ENCODE measurements at regions not wholly inside any gene's neighbourhood (a gene's known extent, or its start where the extent isn't known, plus 50 kb on each side); places are given as distances from the start of the nearest gene placed in this dataset.

DNA sequence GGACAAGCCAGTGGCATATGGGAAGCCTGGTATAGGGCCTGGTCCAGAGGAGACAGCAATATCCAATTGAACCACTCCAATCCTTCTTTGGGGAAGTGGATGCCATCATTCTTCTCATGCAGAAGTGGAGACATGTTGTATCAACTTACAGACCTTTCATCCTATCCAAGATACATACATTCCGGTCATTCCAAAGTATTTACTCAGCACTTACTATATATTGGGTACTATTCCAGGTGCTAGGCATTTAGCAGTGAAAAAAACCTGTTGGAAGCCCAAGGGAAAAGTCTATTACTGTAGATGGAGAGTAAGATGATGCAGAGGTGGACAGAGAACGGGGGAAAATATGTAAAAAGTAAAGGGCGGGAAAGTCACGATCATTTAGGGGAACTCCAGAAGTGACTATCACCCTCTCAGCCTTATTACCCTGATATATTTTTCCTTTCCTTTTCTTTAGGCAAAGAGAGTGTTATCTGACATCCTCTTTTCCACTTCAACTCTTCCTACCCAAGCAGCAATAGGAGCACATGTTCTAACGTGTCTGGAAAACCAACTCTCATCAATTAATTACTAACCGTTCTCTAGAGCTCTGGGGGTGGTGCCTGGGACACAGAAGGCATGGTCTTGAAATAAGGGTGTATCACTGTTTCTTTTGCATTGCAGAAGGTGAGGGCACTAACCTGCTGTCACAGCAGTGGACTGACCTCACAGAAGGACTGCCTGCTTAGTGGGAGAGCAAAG is 210.1 kb upstream of the MAF start:
- H3K4me1 Mint-ChIP-seq: no peaks in the 10 kb centered on the region
- peaks cover 0 to 2% (median 0%) of the 10 kb centered on the region in 6 donors for H3K9me3 Mint-ChIP-seq
- no peaks in the 10 kb centered on the region for H3K36me3 Mint-ChIP-seq
- H3K27me3 Mint-ChIP-seq (ENCODE audit: low read depth in 3 of 3): peaks cover 2 to 12% (median 4%) of the 10 kb centered on the region in 3 donors
- no peak overlapping the region for H3K27ac Mint-ChIP-seq
- DNase-seq: no peak
- no peak overlapping the region for H3K4me3 Mint-ChIP-seq

DNA sequence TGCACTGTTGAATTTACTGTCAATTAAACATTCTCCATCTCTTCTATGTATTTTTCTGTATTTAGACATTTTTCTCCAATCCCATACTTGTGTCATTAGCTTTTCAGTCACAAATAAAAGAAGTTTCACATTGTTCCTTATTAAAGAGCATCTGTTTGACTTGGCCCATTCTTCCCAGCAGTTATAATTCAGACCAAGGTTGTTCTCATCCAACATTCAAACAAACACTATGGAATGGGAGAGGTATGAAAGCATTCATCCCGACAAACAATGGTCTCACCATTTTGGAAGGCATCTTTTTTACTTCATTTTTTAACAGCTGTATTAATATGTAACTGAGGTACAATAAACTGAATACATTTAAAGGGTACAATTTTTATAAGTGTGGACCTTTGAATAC is 208.8 kb upstream of the MAF start:
- no peak overlapping the region for H3K4me3 Mint-ChIP-seq
- no peak overlapping the region for H3K27ac Mint-ChIP-seq

DNA sequence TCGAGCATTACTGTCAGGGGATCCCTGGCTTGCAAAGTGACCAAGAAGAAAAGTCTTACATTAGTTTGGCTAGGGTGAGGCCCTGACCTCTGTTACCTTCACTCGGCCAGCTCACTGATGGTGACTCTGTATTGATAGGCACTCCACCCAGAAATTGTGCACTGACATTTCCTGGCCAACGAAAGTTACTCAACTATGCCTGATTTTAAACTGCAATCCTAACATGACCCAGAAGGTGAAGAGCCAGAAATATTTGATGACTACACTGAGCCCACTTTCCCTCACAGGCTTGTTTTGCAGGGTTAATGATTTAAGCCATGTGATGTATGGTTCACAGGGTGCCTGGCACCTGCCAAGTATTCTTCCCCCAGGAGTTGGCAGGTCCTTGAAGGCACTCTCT is 208.2 kb upstream of the MAF start:
- Mint-ChIP-seq H3K27ac (no peak overlapping the region), H3K27me3 (ENCODE audit: low read depth in 3 of 3) (peaks cover 2 to 11% (median 10%) of the 10 kb centered on the region in 3 donors), H3K9me3 (peaks cover 0 to 2% (median 0%) of the 10 kb centered on the region in 6 donors), H3K36me3 (no peaks in the 10 kb centered on the region), H3K4me1 (no peaks in the 10 kb centered on the region), H3K4me3 (no peak overlapping the region)
- DNase-seq: no peak

More for the DNA sequence above, 208.8 kb upstream of the MAF start:
- Mint-ChIP-seq H3K4me1 (no peaks in the 10 kb centered on the region), H3K36me3 (no peaks in the 10 kb centered on the region), H3K27me3 (ENCODE audit: low read depth in 3 of 3) (peaks cover 2 to 10% (median 7%) of the 10 kb centered on the region in 3 donors), H3K9me3 (peaks cover 0 to 2% (median 0%) of the 10 kb centered on the region in 6 donors)
- no peak for DNase-seq

DNA sequence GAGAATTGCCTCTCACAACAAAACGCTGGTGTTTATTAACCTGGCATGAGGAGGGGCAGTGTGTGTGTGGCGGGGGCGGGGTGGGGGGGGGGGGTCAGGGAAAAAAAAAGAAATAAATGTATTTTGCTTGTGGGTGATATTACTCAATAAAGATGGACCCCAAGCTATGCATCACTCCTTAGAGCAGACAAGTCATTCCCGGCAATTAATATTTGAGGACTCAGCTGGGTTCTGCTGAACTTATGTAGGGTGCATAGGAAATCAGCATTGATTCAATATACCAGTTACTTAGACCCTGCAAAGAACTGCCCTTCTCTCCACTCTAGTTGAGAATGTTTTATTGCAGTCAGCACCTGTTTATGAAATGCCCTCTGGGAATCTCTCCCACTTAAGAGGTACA is 206.2 kb upstream of the MAF start:
- Mint-ChIP-seq H3K36me3 (no peaks in the 10 kb centered on the region), H3K4me3 (no peak overlapping the region), H3K4me1 (no peaks in the 10 kb centered on the region), H3K9me3 (peaks cover 0 to 2% (median 0%) of the 10 kb centered on the region in 6 donors), H3K27ac (no peak overlapping the region), H3K27me3 (ENCODE audit: low read depth in 3 of 3) (peaks cover 2 to 11% (median 10%) of the 10 kb centered on the region in 3 donors)
- no peak for DNase-seq

DNA sequence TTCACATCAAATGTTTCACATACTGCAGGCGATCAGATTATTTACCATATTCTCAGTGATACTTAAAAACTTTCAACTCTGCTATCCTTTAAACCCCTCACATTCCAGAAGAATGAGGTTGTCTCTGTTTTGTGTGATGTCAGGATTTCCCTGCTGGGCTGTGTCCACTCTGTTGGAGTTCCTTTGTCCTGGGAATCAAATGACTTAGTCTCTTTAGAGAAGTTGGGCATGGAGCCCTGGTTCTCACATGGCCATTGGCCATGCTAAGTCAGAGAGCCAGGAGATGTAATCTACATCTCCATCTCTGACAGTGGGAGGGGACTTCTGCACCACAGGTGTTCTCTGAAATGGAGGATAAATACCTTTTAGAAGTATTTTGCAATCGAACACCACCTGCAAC is 205.1 kb upstream of the MAF start:
- H3K4me3 Mint-ChIP-seq: no peak overlapping the region
- H3K27me3 Mint-ChIP-seq (ENCODE audit: low read depth in 3 of 3): peaks cover 2 to 11% (median 10%) of the 10 kb centered on the region in 3 donors
- no peak overlapping the region for H3K27ac Mint-ChIP-seq
- DNase-seq: no peak
- no peaks in the 10 kb centered on the region for H3K36me3 Mint-ChIP-seq
- no peaks in the 10 kb centered on the region for H3K9me3 Mint-ChIP-seq
- H3K4me1 Mint-ChIP-seq: no peaks in the 10 kb centered on the region

DNA sequence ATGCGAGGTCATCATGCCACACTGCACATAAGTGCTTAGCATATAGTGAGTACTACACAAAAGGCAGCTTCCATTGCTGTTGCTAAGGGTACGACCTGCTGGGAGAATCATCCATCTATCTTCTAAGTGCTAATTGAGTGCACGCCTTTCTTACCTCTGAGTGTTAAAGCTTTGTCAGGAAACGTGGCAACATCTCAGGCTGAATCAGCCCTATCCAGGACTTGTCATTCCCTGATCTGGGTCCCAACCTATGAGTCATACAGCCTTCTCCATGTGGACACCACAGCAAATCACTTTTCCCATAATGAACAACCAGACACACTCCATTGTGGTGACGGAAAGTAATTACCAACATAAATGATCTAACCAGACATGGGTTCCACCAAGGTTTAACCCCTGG is 201.1 kb upstream of the MAF start:
- Mint-ChIP-seq H3K4me3 (no peak overlapping the region), H3K27me3 (ENCODE audit: low read depth in 3 of 3) (peaks cover 0 to 7% (median 6%) of the 10 kb centered on the region in 3 donors), H3K27ac (no peak overlapping the region), H3K4me1 (no peaks in the 10 kb centered on the region), H3K36me3 (no peaks in the 10 kb centered on the region), H3K9me3 (no peaks in the 10 kb centered on the region)
- DNase-seq: no peak

DNA sequence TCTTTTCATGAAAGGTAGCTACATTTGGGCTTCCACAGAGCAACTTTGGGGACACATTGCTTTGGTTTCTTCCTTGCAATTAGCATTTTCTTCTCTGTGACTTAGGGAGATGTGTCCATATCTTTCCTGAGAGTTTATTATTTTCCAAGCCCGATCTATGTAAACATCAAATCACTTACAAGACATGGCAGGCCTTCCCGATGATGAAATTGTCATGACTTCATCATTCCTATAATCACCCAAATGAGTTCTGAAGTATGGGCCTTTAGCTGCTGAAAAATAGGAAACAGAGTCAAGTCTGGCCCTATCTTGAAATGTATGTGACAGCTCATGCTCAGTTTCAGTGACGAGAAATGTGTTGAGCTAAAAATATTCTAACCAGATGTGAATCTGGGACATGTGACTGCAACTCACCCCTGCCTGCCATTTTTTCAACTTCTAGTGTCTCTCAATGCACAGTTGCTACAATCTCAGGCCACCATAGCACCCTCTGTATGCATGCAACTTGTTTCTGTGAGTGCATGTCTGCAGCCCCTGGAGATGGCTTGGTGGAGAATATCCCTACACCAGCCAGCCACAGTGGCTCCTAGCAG is 199.6 kb upstream of the MAF start:
- H3K9me3 Mint-ChIP-seq: peaks cover 0 to under 1% (median 0%) of the 10 kb centered on the region in 6 donors
- no peaks in the 10 kb centered on the region for H3K4me1 Mint-ChIP-seq
- no peak overlapping the region for H3K4me3 Mint-ChIP-seq
- H3K27me3 Mint-ChIP-seq (ENCODE audit: low read depth in 3 of 3): peaks cover 0 to 8% (median 7%) of the 10 kb centered on the region in 3 donors
- H3K27ac Mint-ChIP-seq: no peak overlapping the region
- no peak for DNase-seq
- no peaks in the 10 kb centered on the region for H3K36me3 Mint-ChIP-seq

DNA sequence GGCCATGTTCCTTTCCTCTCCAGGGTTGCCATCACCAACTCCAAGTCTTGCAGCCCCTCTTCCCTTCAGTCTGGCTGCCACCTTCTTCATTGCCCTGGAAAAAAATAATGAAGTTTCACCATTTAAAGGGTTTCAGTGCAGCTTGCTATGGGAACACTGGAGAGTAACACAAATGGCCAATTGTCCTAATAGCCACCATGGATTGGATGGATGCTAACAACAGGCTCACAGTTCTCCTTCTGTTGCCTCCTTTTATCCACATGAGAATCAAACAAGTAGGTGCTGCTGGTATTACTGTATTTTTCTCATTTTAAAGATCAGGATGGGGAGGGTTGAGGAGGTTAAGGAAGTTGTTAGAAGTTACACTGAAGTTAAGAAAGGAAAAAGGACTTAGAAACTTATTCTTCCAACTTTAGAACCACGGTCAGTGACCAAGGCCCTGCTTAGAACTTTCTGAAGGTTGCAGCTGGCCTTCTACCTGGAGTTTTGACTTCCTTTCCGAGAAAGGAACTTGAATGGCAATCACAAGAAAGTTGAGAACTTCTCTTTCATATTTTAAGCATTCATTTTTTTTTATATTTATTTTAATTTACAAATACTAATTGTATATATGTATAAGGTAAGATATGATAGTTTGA is 198.0 kb upstream of the MAF start:
- Mint-ChIP-seq H3K9me3 (peaks cover 0 to 3% (median 0%) of the 10 kb centered on the region in 6 donors), H3K36me3 (no peaks in the 10 kb centered on the region), H3K27ac (no peak overlapping the region), H3K27me3 (ENCODE audit: low read depth in 3 of 3) (peaks cover 0 to 8% (median 0%) of the 10 kb centered on the region in 3 donors), H3K4me3 (no peak overlapping the region), H3K4me1 (no peaks in the 10 kb centered on the region)
- DNase-seq: no peak

DNA sequence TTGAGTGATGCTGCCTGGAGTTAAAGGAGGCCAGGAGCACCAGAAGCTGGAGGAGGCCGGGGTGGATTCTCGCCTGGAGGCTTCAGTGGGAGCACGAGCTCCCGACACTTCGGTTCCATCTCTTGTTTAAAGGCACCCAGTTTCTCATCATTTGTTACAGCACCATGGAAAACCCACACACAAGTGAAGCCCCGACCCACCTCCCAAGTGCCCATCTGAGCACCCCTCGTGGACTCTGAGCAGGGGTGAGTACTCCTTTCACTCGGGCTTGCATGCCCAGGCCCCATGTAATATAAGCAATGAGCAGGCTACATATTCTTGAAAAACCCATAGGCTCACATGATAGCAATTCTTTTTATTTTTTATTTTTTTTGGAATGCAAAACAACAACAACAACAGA is 196.9 kb upstream of the MAF start:
- H3K9me3 Mint-ChIP-seq: peaks cover 0 to 3% (median 0%) of the 10 kb centered on the region in 6 donors
- no peak overlapping the region for H3K4me3 Mint-ChIP-seq
- H3K27ac Mint-ChIP-seq: no peak overlapping the region
- no peak for DNase-seq
- no peaks in the 10 kb centered on the region for H3K36me3 Mint-ChIP-seq
- no peaks in the 10 kb centered on the region for H3K4me1 Mint-ChIP-seq
- H3K27me3 Mint-ChIP-seq (ENCODE audit: low read depth in 3 of 3): peaks cover 0 to 8% (median 0%) of the 10 kb centered on the region in 3 donors

DNA sequence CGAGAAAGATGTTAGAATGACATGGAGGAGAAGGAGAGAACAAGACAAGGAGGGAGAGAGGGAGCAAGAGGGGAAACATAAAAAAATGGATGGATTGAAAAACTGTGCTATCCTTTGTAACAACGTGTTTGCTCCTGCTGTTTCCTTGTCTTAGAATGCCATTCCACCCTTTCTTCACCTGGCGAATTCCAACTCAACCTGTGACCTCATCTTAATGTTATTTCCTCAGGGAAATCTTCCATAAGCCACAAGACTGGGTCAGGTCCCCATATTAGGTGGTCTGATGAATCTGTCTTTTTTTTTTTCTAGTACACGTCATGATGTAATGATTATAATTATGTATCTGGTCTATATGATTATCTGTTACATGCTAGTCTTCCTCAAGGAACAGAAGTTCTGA is 195.0 kb upstream of the MAF start:
- Mint-ChIP-seq H3K27me3 (ENCODE audit: low read depth in 3 of 3) (peaks cover 0 to 8% (median 0%) of the 10 kb centered on the region in 3 donors), H3K36me3 (no peaks in the 10 kb centered on the region), H3K4me3 (no peak overlapping the region), H3K4me1 (no peaks in the 10 kb centered on the region), H3K9me3 (peaks cover 0 to 3% (median 0%) of the 10 kb centered on the region in 6 donors), H3K27ac (no peak overlapping the region)
- DNase-seq: no peak

DNA sequence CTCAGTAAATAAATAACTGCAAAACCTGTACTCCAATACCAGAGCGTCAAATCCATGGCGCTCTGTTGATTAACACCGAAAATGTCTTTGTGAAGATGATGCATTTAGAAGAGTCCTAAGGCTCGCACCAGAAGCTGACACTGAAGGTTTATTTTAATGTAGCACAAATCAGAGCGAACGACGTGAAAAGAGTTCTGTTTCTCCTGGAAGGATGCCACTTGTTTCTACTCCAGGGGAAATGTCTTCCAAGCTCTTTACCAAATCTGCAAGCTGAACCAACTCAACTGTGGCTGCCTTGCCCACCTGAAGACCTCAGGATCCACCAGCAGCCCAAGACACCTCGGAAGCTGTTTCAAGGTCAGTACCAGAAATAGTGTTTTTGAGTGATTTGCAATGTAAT is 194.4 kb upstream of the MAF start:
- no peak overlapping the region for H3K27ac Mint-ChIP-seq
- no peaks in the 10 kb centered on the region for H3K4me1 Mint-ChIP-seq
- peaks cover 0 to 8% (median 0%) of the 10 kb centered on the region in 3 donors for H3K27me3 Mint-ChIP-seq (ENCODE audit: low read depth in 3 of 3)
- no peak overlapping the region for H3K4me3 Mint-ChIP-seq
- H3K9me3 Mint-ChIP-seq: peaks cover 0 to 3% (median 0%) of the 10 kb centered on the region in 6 donors
- no peak for DNase-seq
- H3K36me3 Mint-ChIP-seq: no peaks in the 10 kb centered on the region

DNA sequence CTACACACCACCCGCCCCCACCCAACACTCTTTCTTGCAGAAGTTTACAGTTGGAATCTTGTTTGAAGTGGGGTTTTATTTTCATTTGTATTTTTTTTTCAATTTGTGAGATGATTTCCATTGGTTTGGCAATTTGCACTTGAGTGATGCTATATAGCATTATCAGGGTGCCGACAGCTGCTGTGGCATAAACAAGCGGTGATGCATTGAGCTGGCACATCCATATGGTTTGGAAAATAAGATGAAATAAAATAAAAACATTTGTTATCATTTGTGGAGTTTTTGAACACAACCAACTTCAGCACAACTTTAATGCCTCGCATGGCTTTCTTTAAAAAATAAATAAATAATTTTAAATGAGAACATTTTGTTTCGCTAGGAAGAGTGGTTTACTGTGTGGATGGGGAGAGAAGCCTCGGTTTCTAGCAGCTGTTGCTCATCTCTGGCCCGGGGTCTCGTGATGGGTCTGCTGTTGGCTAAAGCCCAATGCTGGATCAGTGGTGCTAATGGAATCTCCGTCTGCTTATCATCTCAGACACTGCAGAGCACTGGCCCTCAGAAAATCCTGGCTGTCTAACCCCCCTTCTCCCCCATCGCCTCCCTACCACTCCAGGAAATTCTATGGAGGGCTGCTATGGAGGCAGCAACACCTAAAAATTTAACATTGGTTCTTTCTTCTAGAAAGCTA is 192.3 kb upstream of the MAF start:
- no peaks in the 10 kb centered on the region for H3K36me3 Mint-ChIP-seq
- H3K9me3 Mint-ChIP-seq: peaks cover 0 to 3% (median 0%) of the 10 kb centered on the region in 6 donors
- H3K4me1 Mint-ChIP-seq: no peaks in the 10 kb centered on the region
- H3K27me3 Mint-ChIP-seq (ENCODE audit: low read depth in 3 of 3): peaks cover 0 to 4% (median 0%) of the 10 kb centered on the region in 3 donors
- DNase-seq: no peak
- no peak overlapping the region for H3K4me3 Mint-ChIP-seq
- no peak overlapping the region for H3K27ac Mint-ChIP-seq

DNA sequence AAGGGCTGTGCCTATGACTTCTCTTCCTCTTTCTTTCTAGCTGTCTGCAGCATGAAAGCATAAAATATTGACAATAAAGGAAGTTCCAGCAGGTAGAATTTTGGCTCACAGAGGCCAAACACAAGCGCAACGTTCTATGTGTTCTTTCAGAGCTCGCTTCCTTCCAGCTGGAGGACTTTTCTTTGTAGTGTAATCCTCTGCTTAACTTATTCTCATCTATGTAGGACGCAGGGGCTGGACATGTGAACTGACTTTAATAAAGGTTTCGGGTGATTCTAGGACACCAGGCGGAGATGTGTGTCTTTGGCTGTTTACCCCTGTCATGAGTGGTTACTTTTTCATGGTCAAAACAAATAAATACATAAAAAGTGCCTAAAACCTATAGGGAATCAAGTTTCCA is 191.5 kb upstream of the MAF start:
- no peaks in the 10 kb centered on the region for H3K36me3 Mint-ChIP-seq
- H3K27me3 Mint-ChIP-seq (ENCODE audit: low read depth in 3 of 3): peaks cover 0 to 2% (median 0%) of the 10 kb centered on the region in 3 donors
- H3K4me1 Mint-ChIP-seq: no peaks in the 10 kb centered on the region
- peaks cover 0 to 3% (median 0%) of the 10 kb centered on the region in 6 donors for H3K9me3 Mint-ChIP-seq
- no peak overlapping the region for H3K4me3 Mint-ChIP-seq
- DNase-seq: no peak
- H3K27ac Mint-ChIP-seq: no peak overlapping the region

DNA sequence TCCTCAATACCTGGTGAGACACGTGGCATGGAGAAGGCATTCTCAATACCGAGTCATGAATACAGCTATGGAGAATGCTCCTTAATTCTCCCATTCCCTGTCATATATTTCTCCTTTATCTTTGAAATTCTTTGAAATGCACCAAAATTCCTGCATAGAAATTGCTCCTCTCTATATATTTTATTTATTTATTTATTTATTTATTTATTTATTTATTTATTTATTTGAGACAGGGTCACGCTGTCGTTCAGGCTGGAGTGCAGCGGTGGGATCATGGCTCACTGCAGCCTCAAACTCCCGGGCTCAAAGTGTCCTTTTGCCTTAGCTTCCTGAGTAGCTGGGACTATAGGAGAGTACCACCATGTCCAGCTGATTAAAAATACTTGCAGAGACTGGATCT is 190.3 kb upstream of the MAF start:
- H3K4me3 Mint-ChIP-seq: no peak overlapping the region
- no peaks in the 10 kb centered on the region for H3K27me3 Mint-ChIP-seq (ENCODE audit: low read depth in 3 of 3)
- no peaks in the 10 kb centered on the region for H3K36me3 Mint-ChIP-seq
- H3K27ac Mint-ChIP-seq: no peak overlapping the region
- H3K4me1 Mint-ChIP-seq: no peaks in the 10 kb centered on the region
- H3K9me3 Mint-ChIP-seq: peaks cover 0 to 3% (median 0%) of the 10 kb centered on the region in 6 donors
- DNase-seq: no peak
